IPS-15b (cell line): ENCODE measurements at regions not wholly inside any gene's neighbourhood (a gene's known extent, or its start where the extent isn't known, plus 50 kb on each side); places are given as distances from the start of the nearest gene placed in this dataset.

Experiments
- H3K27me3 ChIP-seq: one replicate; pipeline ENCODE4 v1.6.1; 2013; ENCODE audit warnings: low read length; ENCODE audit not compliant: control insufficient read depth, insufficient read depth
- H3K36me3 ChIP-seq: one replicate; pipeline ENCODE4 v1.6.1; 2013; ENCODE audit warnings: low read length; ENCODE audit not compliant: control insufficient read depth, insufficient read depth
- H3K4me1 ChIP-seq: one replicate; pipeline ENCODE4 v1.6.1; 2013; ENCODE audit warnings: mild to moderate bottlenecking, low read length; ENCODE audit not compliant: control insufficient read depth, insufficient read depth
- H3K4me3 ChIP-seq: one replicate; pipeline ENCODE4 v1.5.1; 2013; ENCODE audit warnings: low read depth, low read length
- H3K9ac ChIP-seq: one replicate; pipeline ENCODE4 v1.6.1; 2013; ENCODE audit warnings: low read depth, mild to moderate bottlenecking, low read length
- H3K9me3 ChIP-seq: one replicate; pipeline ENCODE4 v1.6.1; 2013; ENCODE audit warnings: mild to moderate bottlenecking, low read length; ENCODE audit not compliant: control insufficient read depth, insufficient read depth

GRCh38 chr18:44214396-44214795 is 466.3 kb upstream of the SETBP1 start:
- Histone ChIP-seq H3K27me3 (no peaks in the 10 kb centered on the region), H3K9me3 (no peaks in the 10 kb centered on the region), H3K36me3 (no peaks in the 10 kb centered on the region), H3K4me1 (no peaks in the 10 kb centered on the region), H3K9ac (no peak overlapping the region), H3K4me3 (no peak overlapping the region)

GRCh38 chr18:44216169-44216568 is 464.5 kb upstream of the SETBP1 start:
- no peaks in the 10 kb centered on the region for H3K9me3 ChIP-seq
- no peaks in the 10 kb centered on the region for H3K27me3 ChIP-seq
- no peak overlapping the region for H3K9ac ChIP-seq
- H3K4me3 ChIP-seq = no peak overlapping the region
- H3K36me3 ChIP-seq = no peaks in the 10 kb centered on the region
- H3K4me1 ChIP-seq = no peaks in the 10 kb centered on the region

- Histone ChIP-seq H3K9ac (no peak overlapping the region), H3K27me3 (no peaks in the 10 kb centered on the region), H3K9me3 (no peaks in the 10 kb centered on the region), H3K4me1 (no peaks in the 10 kb centered on the region), H3K4me3 (no peak overlapping the region), H3K36me3 (no peaks in the 10 kb centered on the region)
These were observed 453.2 kb upstream of the SETBP1 start for GRCh38 chr18:44227501-44227900.

- no peaks in the 10 kb centered on the region for H3K27me3 ChIP-seq
- H3K4me3 ChIP-seq = no peak overlapping the region
- no peaks in the 10 kb centered on the region for H3K4me1 ChIP-seq
- no peaks in the 10 kb centered on the region for H3K36me3 ChIP-seq
- H3K9me3 ChIP-seq = no peaks in the 10 kb centered on the region
- no peak overlapping the region for H3K9ac ChIP-seq
These were observed 451.0 kb upstream of the SETBP1 start for GRCh38 chr18:44229693-44230108.

GRCh38 chr18:44231936-44232335 is 448.8 kb upstream of the SETBP1 start:
- Histone ChIP-seq H3K9me3 (no peaks in the 10 kb centered on the region), H3K9ac (no peak overlapping the region), H3K27me3 (no peaks in the 10 kb centered on the region), H3K4me1 (no peaks in the 10 kb centered on the region), H3K36me3 (no peaks in the 10 kb centered on the region), H3K4me3 (no peak overlapping the region)

- Histone ChIP-seq H3K4me1 (no peaks in the 10 kb centered on the region), H3K36me3 (no peaks in the 10 kb centered on the region), H3K9ac (no peak overlapping the region), H3K4me3 (no peak overlapping the region), H3K27me3 (no peaks in the 10 kb centered on the region), H3K9me3 (no peaks in the 10 kb centered on the region)
These were observed 448.2 kb upstream of the SETBP1 start for GRCh38 chr18:44232500-44232899.

- Histone ChIP-seq H3K36me3 (no peaks in the 10 kb centered on the region), H3K9ac (no peak overlapping the region), H3K9me3 (no peaks in the 10 kb centered on the region), H3K4me1 (no peaks in the 10 kb centered on the region), H3K27me3 (no peaks in the 10 kb centered on the region), H3K4me3 (no peak overlapping the region)
These were observed 442.2 kb upstream of the SETBP1 start for GRCh38 chr18:44238454-44238853.

GRCh38 chr18:44238911-44239310 is 441.8 kb upstream of the SETBP1 start:
- H3K9ac ChIP-seq = no peak overlapping the region
- no peaks in the 10 kb centered on the region for H3K27me3 ChIP-seq
- H3K36me3 ChIP-seq = no peaks in the 10 kb centered on the region
- no peaks in the 10 kb centered on the region for H3K9me3 ChIP-seq
- no peaks in the 10 kb centered on the region for H3K4me1 ChIP-seq
- H3K4me3 ChIP-seq = no peak overlapping the region

GRCh38 chr18:44241020-44241419 is 439.7 kb upstream of the SETBP1 start:
- H3K4me1 ChIP-seq = no peaks in the 10 kb centered on the region
- no peaks in the 10 kb centered on the region for H3K27me3 ChIP-seq
- no peaks in the 10 kb centered on the region for H3K36me3 ChIP-seq
- no peak overlapping the region for H3K9ac ChIP-seq
- H3K9me3 ChIP-seq = no peaks in the 10 kb centered on the region
- H3K4me3 ChIP-seq = no peak overlapping the region

GRCh38 chr18:44245019-44245418 is 435.7 kb upstream of the SETBP1 start:
- no peak overlapping the region for H3K9ac ChIP-seq
- no peaks in the 10 kb centered on the region for H3K27me3 ChIP-seq
- no peaks in the 10 kb centered on the region for H3K9me3 ChIP-seq
- no peaks in the 10 kb centered on the region for H3K4me1 ChIP-seq
- H3K36me3 ChIP-seq = no peaks in the 10 kb centered on the region
- H3K4me3 ChIP-seq = no peak overlapping the region

- Histone ChIP-seq H3K9me3 (no peaks in the 10 kb centered on the region), H3K9ac (no peak overlapping the region), H3K36me3 (no peaks in the 10 kb centered on the region), H3K4me3 (no peak overlapping the region), H3K4me1 (no peaks in the 10 kb centered on the region), H3K27me3 (no peaks in the 10 kb centered on the region)
These were observed 434.7 kb upstream of the SETBP1 start for GRCh38 chr18:44246001-44246400.

GRCh38 chr18:44258086-44258485 is 422.6 kb upstream of the SETBP1 start:
- Histone ChIP-seq H3K4me1 (no peaks in the 10 kb centered on the region), H3K4me3 (no peak overlapping the region), H3K9me3 (no peaks in the 10 kb centered on the region), H3K9ac (no peak overlapping the region), H3K36me3 (no peaks in the 10 kb centered on the region), H3K27me3 (no peaks in the 10 kb centered on the region)

- H3K27me3 ChIP-seq = no peaks in the 10 kb centered on the region
- no peaks in the 10 kb centered on the region for H3K9me3 ChIP-seq
- H3K36me3 ChIP-seq = no peaks in the 10 kb centered on the region
- no peak overlapping the region for H3K9ac ChIP-seq
- no peaks in the 10 kb centered on the region for H3K4me1 ChIP-seq
- H3K4me3 ChIP-seq = no peak overlapping the region
These were observed 422.1 kb upstream of the SETBP1 start for GRCh38 chr18:44258576-44258975.
